Hematopoietic multipotent progenitor cell treated with erythropoietin and hydrocortisone succinate and interleukin-3 and kit ligand, for 17 days (in vitro differentiated cells): ENCODE measurements at regions not wholly inside any gene's neighbourhood (a gene's known extent, or its start where the extent isn't known, plus 50 kb on each side); places are given as distances from the start of the nearest gene placed in this dataset.
"Not testable (repeated sequence)": the region's sequence is repeated elsewhere in the genome, so short reads cannot be mapped to it uniquely, and the experiment has no call there.

Experiments
- DNase-seq: peaks from one replicate; pipeline ENCODE4 v3.0.0-alpha.2; 2015; ENCODE audit warnings: low spot score

DNA sequence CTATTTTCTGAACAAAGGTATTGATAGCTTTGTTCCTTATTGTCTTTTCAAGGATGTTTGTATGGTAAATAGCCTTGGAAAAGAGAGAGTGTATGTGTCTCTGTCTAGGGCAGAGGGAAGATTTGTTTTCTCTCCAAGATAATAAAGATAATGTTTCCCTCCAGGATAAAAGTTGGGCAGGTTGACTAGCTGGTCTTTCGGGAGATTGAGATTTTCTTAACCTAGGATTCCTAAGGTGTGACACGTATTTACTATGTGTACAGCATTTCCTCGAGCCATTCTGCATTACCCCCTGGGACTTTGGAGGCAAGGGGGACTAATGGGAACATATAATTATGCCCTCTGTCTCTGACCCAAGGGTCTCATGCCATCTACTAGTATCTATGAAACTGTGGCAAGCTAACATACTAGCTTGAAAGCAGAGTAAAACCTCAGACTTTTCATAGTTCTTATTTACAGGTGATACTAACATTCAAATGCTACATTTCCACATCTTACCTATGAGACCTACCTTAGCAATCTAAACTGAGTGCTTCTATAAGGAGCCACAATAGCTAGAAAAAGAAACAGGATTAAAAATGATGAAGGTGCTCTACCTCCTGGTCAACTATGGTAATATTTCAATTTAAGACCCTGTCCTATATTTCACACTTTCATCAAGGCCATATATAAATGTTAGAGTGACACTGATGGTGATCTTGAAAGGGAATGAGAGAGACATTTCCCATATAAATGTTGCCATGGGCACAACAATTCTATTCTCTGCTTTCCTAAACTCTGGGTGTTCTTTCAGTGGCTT is 252.9 kb upstream of the CBLB start:
- no peak for DNase-seq

DNA sequence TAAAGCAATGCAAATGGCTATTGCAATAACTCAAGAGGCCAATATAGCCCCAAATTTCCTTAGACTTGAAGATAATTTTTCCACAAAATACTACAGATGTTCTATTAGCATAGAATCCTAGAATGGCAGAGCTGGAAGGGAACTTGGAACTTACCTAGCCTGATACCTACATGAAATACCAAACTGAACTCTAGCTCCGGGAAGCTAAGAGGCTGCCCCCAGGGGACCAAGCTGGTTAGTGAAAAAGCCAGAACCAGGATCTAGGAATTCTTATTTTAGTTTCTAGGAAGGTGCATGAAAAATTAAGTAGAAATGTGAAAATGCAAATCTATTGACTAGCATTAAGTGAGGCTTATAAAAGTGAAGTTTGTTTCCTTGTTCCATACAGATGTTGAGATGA is 256.0 kb upstream of the CBLB start:
- no peak for DNase-seq

DNA sequence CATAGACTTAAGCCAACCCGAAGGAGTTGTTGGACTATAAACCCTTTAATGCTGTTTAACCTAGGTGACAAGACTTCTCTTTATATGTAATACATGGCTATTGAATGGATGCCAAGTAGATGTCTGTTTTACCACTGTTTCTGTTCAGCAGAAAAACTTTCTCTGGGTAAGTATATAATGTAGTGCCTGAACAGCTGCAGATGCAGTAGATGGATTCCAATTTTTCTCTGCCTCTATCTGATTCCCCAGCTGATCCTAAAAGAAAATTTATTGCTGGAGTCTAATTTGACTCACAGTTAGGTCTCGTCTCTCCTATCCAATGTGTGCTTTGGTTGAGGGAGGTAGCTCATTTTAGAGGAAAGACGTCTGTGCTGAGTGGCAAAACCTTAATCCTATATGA is 256.5 kb upstream of the CBLB start:
- no peak for DNase-seq

GRCh38 chr3:106126067-106126845 is 257.4 kb upstream of the CBLB start:
- no peak for DNase-seq

DNA sequence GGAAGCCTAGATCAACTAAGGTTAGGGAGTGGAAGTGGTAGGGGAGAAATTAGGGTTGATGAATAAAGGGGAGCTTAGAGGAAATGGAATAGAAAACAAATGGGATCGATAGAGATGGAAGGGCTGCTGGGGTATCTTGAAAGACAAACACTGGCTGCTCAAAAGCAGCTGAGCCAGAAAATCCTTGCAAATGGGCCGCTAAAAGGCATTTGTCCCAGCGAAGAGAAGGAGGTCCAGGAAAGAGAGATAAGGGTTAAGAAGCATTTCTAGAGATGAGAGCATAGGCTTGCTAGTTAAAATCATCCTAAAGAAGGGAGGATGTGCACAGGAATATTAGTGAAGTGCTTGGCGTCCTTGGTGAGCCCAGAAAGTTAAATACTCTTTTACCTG is 258.0 kb upstream of the CBLB start:
- no peak for DNase-seq

DNA sequence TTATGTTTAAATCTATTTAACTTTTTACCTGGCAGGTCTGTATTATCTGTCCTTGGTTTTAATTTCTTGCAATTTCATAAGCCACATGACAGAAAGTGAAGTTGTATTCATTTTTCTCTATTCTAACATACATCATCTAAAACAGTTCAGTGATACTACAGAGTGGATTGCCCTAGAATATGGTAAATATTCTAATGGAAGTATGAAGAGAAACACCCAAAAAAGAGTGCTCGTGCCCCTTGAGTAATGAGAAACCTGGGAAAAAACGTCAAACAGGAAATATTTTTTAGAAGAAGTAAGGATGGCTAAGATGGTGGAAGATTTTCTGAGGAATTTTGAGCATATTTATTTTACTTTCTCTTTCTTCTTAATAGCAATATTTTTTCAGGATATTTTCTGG is 261.1 kb upstream of the CBLB start:
- no peak for DNase-seq

GRCh38 chr3:106130384-106131198 is 261.8 kb upstream of the CBLB start:
- no peak for DNase-seq

GRCh38 chr3:106135451-106136160 is 266.8 kb upstream of the CBLB start:
- no peak for DNase-seq

- no peak for DNase-seq
Observed at GRCh38 chr3:106139826-106140225, 271.0 kb upstream of the CBLB start.

- DNase-seq, result no peak
Observed at GRCh38 chr3:106140431-106140830, 271.6 kb upstream of the CBLB start.

GRCh38 chr3:106144030-106144429 is 275.2 kb upstream of the CBLB start:
- DNase-seq, result no peak

- DNase-seq, result not testable (repeated sequence)
Observed at GRCh38 chr3:106148440-106149082, 279.7 kb upstream of the CBLB start.

DNA sequence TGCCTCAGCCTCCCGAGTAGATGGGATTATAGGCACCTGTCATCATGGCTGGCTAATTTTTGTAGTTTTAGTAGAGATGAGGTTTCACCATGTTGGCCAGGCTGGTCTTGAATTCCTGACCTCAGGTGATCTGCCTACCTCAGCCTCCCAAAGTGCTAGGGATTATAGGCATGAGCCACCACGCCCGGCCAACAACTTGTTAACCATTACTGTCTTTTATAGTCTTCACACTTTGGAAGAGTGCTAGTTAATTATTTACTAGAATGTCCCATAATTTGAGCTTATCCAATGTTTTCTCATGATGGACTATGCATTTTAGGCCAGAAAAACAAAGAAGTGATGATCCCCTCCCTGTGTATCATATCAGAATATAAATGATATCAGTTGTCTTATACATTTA is 288.6 kb upstream of the CBLB start:
- no peak for DNase-seq

GRCh38 chr3:106160396-106160795 is 291.6 kb upstream of the CBLB start:
- DNase-seq, result no peak

DNA sequence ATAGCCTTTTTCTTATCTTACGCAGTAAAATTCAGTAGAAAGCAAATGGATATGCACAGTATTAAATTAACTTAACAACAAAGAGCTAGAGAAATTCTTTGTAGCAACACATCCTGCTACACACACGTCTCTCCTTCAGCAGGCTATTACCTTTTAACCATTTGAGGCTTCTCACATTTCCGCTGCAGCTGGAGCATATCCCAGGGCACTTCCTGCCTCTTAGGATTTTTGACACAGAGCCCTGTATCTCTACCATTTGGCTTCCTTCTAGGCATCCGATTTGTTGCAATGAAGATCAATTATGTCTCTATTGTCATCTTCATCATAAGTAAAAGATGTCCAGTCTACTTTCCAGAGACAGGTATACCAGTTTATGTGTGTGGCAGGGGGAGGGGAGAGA is 292.4 kb upstream of the CBLB start:
- DNase-seq, result no peak

DNA sequence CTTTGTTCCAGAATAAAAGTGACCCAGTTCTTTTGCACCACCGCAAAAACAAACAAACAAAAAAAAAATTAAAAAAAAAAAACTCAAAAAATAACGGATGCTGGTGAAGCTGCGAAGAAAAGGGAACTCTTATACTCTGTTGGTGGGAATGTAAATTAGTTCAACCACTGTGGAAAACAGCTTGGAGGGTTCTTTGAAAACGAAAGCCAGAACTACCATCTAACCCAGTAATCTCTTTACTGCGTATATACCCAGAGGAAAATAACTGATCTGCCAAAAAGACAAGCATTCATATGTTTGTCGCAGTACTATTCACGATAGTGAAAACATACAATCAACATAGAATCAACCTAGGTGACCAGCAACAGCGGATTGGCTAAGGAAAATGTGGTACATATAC is 298.9 kb upstream of the CBLB start:
- DNase-seq, result no peak

DNA sequence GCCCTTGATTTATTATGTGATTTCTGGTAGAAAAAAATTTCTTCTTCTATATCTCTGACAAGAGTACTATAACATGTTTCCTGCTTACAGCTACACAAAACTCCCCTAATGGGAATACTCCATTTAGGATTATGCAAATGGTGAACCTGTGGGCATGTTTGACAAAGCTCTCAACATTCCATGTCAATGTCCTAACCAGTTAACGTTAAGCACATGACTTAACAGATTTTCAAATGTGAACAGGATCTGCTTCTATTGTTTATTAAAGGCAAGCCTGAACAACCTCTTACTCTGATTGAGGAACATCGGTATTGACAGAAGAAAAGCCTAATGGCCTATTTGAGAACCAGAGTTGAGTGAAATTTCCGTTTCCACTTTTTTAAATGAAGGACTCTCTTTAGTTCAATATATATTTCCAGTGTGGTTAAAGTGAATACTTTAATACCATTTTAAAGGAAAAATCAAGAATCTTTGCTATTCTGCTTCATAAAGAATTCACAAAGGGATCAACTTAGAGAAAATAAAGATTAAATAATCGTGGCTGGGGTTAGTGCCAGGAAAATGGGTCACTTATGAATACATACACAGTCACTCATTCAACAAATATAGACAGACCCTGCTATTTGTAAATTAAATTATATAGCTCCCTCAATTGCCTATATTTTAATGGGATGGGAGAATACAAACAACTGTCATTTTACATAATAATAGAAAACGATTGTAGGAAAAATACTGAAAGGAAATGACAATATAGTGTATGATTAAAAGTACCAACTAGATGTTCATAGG is 300.3 kb upstream of the CBLB start:
- DNase-seq, result no peak

- DNase-seq, result no peak
Observed at GRCh38 chr3:106170636-106171035, 301.8 kb upstream of the CBLB start.

DNA sequence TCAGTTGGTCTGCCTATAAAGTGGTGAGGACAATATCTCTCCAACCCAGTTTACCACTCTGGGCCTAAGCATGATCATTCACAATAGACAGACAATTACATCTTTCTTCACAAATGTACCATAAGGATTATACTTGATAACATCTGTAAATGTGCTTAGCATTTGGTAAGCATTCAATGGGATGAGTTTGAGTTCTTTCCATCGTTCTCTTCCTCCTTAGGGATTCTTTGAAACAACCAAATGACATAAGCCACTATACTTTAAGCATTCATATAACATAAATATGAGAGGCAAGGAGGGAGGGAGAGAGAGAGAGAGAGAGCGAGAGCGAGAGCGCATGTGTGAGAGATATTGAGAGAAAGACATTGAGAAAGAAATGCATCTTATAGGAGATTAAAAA is 303.3 kb upstream of the CBLB start:
- no peak for DNase-seq

DNA sequence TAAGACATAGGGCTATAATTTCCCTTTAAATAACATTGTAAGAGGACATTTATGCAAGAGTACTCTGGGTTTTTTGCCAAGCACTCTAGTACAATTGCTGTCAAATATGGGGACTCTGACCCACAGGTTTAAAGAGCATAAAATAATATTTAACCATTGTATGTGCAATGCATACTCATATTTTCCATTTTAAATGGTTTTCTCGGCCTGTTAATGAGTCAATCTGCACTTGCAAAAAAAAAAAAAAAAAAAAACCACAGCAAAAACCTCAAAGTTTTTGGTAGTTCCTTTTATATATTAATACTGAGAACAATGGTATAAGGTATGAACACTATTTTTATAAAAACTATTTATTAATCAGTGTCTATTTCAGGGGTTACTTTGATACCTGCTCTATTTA is 304.0 kb upstream of the CBLB start:
- no peak for DNase-seq

GRCh38 chr3:106175276-106175675 is 306.5 kb upstream of the CBLB start:
- no peak for DNase-seq
